HG03378 (cell line): ENCODE measurements at regions not wholly inside any gene's neighbourhood (a gene's known extent, or its start where the extent isn't known, plus 50 kb on each side); places are given as distances from the start of the nearest gene placed in this dataset.

Source experiments
- ATAC-seq: cut with Tn5 transposase; IDR thresholded peaks from one replicate; pipeline ENCODE4 v1.9.1; 2021; ENCODE audit warnings: mild to moderate bottlenecking, moderate library complexity; ENCODE audit not compliant: unreplicated experiment

DNA sequence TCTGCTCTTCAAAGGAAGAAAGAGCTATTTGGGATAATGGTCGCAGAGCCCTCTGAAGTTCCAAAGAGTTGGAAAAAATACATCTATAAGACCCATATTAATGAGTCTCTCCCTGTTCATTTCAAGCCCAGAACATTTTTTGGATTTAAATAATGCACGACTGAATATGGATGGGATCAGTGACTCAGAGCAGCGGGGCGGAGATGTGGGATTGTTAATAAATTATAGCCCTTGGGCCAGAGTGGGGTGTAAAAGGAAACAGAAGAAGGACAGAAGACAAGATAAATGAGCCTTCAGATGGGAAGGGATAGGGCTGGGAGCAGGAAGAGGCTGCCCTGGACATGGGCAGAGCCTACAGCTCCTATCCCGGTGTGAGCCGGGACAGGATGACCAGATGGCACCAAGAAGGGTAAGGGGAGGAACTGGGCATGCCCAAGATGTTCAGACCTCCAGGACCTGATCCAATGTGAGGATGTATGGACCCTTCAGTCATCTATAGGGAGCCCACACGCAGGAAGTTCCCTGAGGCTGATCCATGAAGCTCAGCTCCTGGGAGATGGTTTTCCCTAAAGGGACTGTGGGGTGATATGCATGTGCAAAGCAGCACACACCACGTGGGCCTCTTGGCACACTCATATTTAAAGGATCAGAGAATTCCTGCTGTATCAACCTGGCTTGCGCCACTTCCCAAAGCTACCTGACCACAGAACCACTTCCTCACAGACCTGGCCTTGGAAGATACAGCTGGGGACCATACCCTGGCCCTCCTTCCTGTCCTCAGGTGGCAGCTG lies 96.1 kb upstream of the PLXNA4 start:
- ATAC-seq: no peak

DNA sequence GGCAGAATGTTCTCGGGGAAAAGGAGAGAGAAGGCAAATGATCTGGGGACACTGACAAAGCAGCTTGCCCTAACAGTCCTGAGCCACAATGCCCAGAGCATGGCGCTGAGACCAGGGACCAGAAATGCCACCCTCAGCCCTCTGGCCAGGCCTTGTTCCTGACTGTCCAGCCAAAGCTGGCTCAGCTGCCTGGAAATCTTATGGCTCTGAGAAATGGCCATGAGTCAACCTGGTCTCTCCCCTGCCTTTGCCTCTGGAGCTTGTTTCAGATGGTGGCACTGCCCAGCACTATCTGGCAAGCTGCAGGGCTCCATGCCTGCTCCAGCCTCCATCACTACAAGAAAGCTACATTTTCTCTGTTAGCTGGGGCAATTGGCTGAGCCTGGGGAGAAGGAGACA lies 90.5 kb upstream of the PLXNA4 start:
- ATAC-seq: no peak

DNA sequence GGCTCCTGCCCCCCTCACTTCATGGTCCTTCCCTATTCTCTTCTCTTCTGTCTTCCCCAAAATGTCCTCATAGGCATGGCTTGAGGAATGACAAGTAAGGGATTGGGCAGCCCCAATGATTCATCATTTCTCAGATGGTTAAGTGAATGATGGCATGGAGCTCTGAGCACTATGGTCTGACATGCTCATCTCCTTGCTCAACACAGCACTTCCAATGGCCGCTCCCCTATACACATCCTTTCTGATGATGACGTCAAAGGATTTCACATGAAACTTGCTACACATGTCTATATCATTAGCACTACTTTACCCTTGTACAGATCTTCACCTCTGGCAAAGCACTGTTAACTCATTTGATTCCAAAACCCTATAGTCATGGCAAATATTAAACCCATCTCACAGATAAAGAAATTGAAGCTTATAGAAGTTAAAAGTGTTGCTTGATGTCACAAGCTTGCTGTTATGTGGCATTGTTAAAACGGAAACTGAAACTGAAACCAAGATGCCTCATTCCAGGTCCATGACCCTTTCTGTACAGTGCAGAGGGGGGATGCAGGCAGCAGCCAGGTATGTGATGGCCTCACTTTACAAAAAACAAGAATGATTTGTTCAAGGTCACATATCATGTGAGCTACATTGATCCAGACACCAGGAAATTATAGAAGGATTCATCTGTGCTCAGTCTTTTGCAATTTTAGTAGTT lies 90.0 kb upstream of the PLXNA4 start:
- ATAC-seq: no peak

DNA sequence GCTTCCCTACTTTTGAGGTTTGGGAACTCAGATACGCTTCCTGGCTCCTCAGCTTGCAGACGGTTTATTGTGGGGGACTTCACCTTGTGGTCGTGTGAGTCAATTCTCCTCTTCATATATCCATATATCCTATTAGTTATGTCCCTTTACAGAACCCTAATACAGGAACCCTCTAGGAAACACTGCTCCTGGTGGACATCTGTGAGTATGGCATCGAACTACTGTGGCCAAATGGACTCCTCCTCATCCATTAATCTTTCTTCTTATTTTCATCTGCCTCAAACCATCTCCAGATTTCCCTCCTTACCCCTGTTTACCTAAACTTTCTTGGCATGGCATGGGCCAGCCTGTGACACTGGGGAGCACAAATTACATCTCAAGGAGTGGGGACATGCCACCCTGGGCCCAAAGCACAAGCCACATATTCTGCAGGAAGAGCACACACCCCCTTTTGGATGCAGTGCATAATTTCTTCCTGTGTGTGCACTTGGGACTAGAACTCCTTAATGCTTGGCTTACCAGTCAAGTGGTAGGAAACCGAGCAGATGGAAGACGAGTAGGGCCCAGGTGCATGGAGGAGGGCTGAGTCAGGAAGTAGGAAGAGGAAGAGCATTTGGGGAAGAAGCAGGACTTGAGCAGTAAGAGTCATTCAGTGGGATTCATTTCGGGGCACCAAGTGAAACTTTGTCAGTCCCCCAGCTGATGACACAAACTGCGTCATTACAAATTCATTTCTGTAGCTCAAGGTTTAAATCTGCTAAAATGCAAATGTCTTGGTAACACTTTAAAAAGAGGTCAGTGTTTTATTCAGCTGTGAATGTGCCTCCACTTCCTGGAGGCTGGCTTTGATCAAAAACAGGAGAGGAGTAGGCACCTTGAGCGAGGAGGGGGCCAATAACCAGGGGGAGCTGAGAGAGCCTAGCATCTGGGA lies 80.8 kb upstream of the PLXNA4 start:
- ATAC-seq: no peak

- ATAC-seq: no peak
Observed at GRCh38 chr7:132656341-132656740, 80.1 kb upstream of the PLXNA4 start.

DNA sequence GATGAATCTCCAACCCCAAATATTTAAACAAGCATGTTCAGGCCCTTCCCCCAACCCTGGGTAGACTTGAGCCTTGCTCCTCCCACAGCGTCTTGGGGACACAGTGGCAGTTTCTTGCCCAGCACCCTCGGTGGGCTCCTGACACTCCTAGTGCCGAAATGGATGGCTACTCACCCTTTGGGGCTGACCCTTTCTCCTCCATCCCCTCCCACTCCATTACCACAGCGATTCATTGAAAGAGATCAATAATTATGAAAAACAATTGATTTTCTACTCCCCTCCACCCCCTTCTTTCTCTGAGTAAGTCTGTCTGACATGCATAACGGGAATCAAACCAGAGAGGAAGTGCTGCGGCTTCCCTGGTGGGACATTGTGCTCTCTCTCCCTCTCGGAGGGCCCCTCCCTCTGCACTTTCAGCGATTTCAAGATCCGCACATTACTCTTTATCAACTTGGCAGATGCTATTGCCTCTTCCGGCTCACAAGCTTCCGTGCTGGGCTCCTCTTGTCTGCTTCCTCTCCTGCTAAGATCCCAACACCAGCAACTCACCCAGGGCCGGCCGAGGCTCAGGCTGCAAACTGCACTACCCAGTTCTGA lies 79.0 kb upstream of the PLXNA4 start:
- no peak for ATAC-seq

DNA sequence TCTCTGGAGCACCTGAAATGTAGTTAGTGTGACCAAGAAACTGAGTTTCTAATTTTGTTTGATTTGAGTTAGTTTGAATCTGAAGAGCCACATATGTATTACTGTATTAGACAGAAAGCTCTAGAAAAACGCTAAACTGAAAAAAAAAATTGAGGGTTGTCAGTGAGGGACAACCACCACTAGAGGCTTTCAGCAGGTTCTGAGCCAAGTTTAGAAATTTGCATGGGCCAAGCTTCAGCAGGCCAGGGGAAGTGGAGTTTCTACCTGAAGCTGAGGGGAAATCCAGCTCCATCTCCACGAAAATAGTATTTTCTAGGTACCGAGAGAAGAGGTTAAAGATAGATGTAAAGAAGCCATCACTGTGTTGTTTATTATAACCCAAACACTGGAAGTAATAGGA lies 77.9 kb upstream of the PLXNA4 start:
- peak; percentile 77 for ATAC-seq

DNA sequence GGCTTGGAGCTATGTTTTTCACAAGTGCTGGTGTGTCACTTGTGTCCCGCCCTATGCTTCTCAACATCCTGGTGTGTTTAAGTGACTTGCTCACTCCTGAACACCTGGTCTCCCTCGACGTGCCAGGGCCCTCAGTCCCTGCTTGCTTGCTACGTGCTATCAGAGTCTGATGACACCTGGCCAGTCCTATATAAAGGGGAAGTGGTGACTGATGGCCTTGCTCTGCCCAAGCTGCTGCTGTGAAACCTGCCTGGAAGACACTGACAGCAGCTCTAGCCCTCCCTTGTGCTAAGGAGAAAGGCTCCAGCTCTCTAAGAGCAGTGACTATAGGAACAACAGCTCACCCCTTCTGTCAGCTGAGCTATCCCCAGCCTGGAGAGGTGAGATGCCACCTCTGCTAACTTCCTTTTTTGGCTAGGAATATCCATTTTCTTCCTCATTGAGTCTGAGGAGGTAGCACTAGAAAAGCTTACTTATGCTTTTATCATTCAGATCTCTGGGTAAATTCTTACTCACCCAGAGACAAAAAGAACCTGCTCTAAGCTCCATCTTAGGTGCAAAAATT lies 77.2 kb upstream of the PLXNA4 start:
- ATAC-seq: no peak

DNA sequence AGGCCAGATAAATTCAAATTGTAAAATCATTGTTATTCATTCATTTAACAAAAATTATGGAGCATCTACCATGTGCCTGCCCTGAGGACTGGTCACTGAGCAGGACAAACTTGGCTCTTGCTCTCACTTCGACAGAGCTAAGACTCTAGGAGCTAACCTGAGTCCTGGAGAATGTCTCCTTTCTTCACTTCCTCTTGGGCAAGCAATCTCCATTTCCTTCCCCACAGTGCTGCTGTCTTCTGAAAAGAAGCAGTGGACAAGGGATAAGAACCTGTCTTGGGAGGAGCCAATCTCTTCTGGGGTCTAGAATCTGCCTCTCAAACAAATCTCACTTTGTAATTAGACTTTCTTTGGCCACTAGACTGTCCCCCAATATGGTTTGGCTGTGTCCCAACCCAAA lies 76.2 kb upstream of the PLXNA4 start:
- ATAC-seq: no peak

GRCh38 chr7:132650498-132650897 lies 74.2 kb upstream of the PLXNA4 start:
- no peak for ATAC-seq

DNA sequence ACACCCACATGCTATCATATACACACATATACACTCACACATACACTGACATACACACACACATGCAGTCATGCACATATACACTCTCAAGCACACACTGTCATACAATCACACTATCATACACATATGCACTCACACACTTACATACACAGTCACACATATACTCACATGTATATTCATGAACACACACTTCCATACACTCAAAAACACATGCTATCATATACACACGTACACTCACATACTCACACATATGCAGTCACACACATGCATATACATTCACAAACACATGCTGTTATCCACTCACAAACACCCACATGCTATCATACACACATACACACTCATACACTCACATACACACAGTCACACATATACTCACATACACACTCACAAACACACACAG lies 71.0 kb upstream of the PLXNA4 start:
- ATAC-seq: no peak

DNA sequence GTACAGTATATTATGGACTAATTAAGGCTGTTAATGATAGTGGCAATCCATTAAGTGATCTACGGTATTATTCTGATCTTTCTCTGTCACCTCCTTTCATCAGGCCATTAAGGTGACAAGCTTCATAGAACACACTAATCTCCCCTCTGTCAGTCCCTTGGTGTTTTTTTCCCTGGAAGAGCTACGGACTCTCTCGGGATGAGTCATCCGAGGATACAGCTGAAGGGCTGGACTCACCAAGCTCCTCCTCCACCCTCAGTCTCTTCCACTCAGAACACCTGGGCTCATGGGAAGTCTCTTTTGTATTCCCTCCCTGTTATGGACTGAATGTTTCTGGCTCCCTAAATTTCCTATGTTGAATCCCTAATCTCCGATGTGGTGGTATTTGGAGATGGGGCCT lies 69.8 kb upstream of the PLXNA4 start:
- no peak for ATAC-seq

- ATAC-seq: no peak
Observed at GRCh38 chr7:132643302-132643701, 67.0 kb upstream of the PLXNA4 start.

- ATAC-seq: no peak
Observed at GRCh38 chr7:132641238-132641637, 65.0 kb upstream of the PLXNA4 start.

GRCh38 chr7:132639983-132640382 lies 63.7 kb upstream of the PLXNA4 start:
- no peak for ATAC-seq

- no peak for ATAC-seq
Observed at GRCh38 chr7:132638000-132638399, 61.7 kb upstream of the PLXNA4 start.

DNA sequence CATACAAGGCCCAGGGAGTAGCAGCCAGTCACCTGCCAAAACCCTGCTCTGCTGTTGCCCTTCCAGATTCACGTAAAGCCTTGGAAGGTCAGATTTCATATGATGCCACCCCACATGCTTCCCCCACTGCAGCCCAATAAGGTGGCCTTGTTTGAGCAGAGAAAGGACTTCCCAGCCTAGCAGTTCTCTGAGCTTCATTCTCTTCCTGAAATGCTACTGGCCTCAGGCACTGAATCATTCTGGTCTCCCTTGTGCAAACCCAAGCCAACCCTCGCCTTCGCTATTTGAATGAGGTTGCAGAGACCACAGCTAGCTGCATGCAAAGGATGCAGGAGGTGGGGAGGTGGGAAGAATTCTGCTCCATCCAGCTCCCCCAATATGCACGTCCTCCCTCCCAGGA lies 60.3 kb upstream of the PLXNA4 start:
- no peak for ATAC-seq

DNA sequence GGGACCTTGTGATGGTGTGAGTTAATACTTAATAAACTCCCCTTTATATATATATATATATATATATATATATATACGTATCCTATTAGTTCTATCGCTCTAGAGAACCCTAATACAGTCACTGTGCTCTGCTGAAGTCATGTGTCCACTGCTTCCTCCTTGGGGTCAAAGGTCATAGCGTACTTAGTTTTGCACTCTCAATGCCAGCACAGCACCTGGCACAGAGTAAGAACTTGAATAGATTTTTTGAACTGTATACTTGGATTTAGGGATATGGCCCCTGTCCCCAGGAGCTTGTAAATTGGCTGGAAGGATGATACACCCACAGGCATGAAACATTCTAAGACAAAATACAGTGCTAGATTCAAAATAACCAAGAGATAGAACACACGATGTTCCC lies 58.9 kb upstream of the PLXNA4 start:
- no peak for ATAC-seq

DNA sequence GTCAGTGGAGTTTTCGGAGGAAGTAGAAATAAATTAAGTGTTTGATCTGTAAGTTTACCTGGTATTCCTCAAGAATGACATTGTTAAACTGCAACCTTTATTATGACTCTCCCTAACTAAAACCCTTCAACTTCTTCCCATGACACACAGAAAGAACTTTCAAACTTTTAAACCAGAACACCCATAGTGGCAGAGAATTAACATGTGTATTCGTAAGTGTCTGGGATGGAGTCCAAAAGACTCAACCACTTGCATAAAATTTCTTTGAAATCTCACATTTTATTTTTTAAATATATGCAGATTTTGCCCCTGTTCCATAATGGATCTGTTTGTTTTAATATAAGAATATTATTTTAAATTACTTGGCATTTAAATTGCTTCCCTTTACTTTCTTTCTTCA lies 54.6 kb upstream of the PLXNA4 start:
- no peak for ATAC-seq
